Smooth muscle cell (in vitro differentiated cells): ENCODE measurements at regions not wholly inside any gene's neighbourhood (a gene's known extent, or its start where the extent isn't known, plus 50 kb on each side); places are given as distances from the start of the nearest gene placed in this dataset.

ENCODE experiments used
- DNase-seq: peaks from one replicate; lab custom pipeline; 2025; ENCODE audit not compliant: unreplicated experiment; lab: John Stamatoyannopoulos, UW
- H2AFZ ChIP-seq: fragments of 200-600 bp; sonication (generic); 2 replicates; pipeline ENCODE4 v1.6.0; 2016; ENCODE audit warnings: antibody characterized with exemption, low read depth, mild to moderate bottlenecking
- H3F3A ChIP-seq: fragments of 200-600 bp; sonication (generic); 2 replicates; pipeline ENCODE4 v1.6.0; 2017; ENCODE audit warnings: antibody characterized with exemption, low read depth
- H3K27ac ChIP-seq: fragments of 200-600 bp; sonication (generic); 2 replicates; pipeline ENCODE4 v1.5.1; 2016; ENCODE audit warnings: low read depth, mild to moderate bottlenecking
- H3K27me3 ChIP-seq: fragments of 200-600 bp; sonication (generic); 2 replicates; pipeline ENCODE4 v1.6.1; 2016; ENCODE audit warnings: low read depth, mild to moderate bottlenecking
- H3K36me3 ChIP-seq: fragments of 200-600 bp; sonication (generic); 2 replicates; pipeline ENCODE4 v1.5.1; 2016; ENCODE audit warnings: low read depth
- H3K4me1 ChIP-seq: fragments of 200-600 bp; sonication (generic); 2 replicates; pipeline ENCODE4 v1.5.1; 2016; ENCODE audit warnings: low read depth
- H3K4me2 ChIP-seq: fragments of 200-600 bp; sonication (generic); 2 replicates; pipeline ENCODE4 v1.6.0; 2016; ENCODE audit warnings: mild to moderate bottlenecking
- H3K4me3 ChIP-seq: fragments of 200-600 bp; sonication (generic); 2 replicates; pipeline ENCODE4 v1.5.1; 2016; ENCODE audit warnings: mild to moderate bottlenecking
- H3K79me2 ChIP-seq: fragments of 200-600 bp; sonication (generic); 2 replicates; pipeline ENCODE4 v1.6.0; 2016; ENCODE audit warnings: low read depth, mild to moderate bottlenecking
- H3K9ac ChIP-seq: fragments of 200-600 bp; sonication (generic); 2 replicates; pipeline ENCODE4 v1.6.0; 2016; ENCODE audit warnings: low read depth
- H3K9me3 ChIP-seq: fragments of 200-600 bp; sonication (generic); replicated peaks from 2 replicates; pipeline ENCODE4 v1.5.1; 2016; ENCODE audit warnings: low read depth
- H4K20me1 ChIP-seq: fragments of 200-600 bp; sonication (generic); 2 replicates; pipeline ENCODE4 v1.6.0; 2016; ENCODE audit warnings: low read depth
- WGBS: methylation state at CpG from one replicate; pipeline ENCODE4 v1.1.7; 2016; ENCODE audit warnings: low lambda C conversion rate; 5-methylcytosine and 5-hydroxymethylcytosine counted together
- TF ChIP-seq, protein P1 (sequence below): fragments of 200-600 bp; sonication (generic); IDR thresholded peaks from 2 replicates; pipeline ENCODE4 v1.5.1; 2017; ENCODE audit warnings: borderline replicate concordance, mild to moderate bottlenecking, antibody characterized with exemption; ENCODE audit not compliant: insufficient read depth, poor library complexity, severe bottlenecking

DNA sequence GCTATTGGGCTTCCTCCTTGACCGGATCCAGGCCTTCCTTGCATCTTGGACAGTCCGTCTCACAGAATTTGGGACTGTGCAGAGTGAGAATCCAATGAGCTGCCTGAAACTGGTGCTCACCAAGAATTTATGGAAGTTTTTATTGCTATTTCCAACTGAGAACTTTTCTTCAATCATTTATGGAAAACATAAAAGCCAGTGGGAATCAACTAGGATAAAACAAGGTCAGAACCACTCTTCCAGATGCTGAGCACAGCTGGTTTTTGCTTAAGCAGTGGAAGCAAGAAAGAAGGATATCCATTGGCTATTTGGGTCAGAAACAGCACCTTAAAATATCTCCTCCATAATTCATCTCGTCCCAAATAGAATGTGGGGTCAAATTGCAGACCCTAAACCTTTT is 74.2 kb downstream of the CD83 start:
- Histone ChIP-seq H3K9ac (no peak overlapping the region), H3K27me3 (no peaks in the 10 kb centered on the region), H3K27ac (no peak overlapping the region), H4K20me1 (no peaks in the 10 kb centered on the region), H3K4me1 (peaks cover 12% of the 10 kb centered on the region), H3K9me3 (no peaks in the 10 kb centered on the region), H3K36me3 (no peaks in the 10 kb centered on the region), H2AFZ (no peak overlapping the region), H3K4me2 (no peak overlapping the region), H3K79me2 (no peaks in the 10 kb centered on the region), H3F3A (no peaks in the 10 kb centered on the region), H3K4me3 (no peak overlapping the region)
- TF ChIP-seq, protein P1, sequence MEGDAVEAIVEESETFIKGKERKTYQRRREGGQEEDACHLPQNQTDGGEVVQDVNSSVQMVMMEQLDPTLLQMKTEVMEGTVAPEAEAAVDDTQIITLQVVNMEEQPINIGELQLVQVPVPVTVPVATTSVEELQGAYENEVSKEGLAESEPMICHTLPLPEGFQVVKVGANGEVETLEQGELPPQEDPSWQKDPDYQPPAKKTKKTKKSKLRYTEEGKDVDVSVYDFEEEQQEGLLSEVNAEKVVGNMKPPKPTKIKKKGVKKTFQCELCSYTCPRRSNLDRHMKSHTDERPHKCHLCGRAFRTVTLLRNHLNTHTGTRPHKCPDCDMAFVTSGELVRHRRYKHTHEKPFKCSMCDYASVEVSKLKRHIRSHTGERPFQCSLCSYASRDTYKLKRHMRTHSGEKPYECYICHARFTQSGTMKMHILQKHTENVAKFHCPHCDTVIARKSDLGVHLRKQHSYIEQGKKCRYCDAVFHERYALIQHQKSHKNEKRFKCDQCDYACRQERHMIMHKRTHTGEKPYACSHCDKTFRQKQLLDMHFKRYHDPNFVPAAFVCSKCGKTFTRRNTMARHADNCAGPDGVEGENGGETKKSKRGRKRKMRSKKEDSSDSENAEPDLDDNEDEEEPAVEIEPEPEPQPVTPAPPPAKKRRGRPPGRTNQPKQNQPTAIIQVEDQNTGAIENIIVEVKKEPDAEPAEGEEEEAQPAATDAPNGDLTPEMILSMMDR = no peak
- 96% methylated on average over 3 of the region's 3 CpGs for WGBS
- DNase-seq = no peak

DNA sequence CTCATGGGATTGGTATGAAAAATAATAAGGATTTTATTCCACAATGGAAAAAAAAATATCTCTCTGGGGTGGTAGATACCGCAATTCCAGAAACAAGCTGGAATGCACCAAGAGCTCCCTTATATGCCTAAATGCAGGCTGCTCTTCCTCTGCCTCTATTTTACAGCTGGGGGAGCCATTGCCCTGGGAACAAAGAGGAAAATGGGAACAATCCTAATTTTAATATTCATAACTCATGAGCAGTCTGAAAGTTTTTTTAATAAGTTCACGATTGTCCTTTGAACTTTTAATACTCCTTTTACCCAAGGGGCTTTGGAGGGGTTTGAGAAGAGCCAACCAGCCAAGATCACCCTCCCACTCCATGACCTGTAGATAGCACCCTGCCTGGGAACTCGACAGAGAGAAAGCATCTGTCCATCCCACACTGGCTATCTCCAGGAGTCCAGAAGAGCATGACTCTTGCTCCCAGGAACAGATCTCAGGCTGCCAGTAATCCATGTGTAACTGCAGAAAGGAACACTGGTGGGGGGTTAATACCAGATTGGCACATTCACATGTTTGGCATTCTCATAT is 74.7 kb downstream of the CD83 start:
- DNase-seq = no peak
- no peak overlapping the region for H3K4me2 ChIP-seq
- H3K27ac ChIP-seq = no peak overlapping the region
- no peaks in the 10 kb centered on the region for H3K36me3 ChIP-seq
- TF ChIP-seq, protein P1 = no peak
- WGBS = 76% methylated on average over 3 of the region's 3 CpGs
- no peaks in the 10 kb centered on the region for H3K27me3 ChIP-seq
- H3F3A ChIP-seq = no peaks in the 10 kb centered on the region
- no peak overlapping the region for H3K4me3 ChIP-seq
- H3K79me2 ChIP-seq = no peaks in the 10 kb centered on the region
- peaks cover 12% of the 10 kb centered on the region for H3K4me1 ChIP-seq
- no peak overlapping the region for H3K9ac ChIP-seq
- H4K20me1 ChIP-seq = no peaks in the 10 kb centered on the region
- no peaks in the 10 kb centered on the region for H3K9me3 ChIP-seq
- no peak overlapping the region for H2AFZ ChIP-seq

DNA sequence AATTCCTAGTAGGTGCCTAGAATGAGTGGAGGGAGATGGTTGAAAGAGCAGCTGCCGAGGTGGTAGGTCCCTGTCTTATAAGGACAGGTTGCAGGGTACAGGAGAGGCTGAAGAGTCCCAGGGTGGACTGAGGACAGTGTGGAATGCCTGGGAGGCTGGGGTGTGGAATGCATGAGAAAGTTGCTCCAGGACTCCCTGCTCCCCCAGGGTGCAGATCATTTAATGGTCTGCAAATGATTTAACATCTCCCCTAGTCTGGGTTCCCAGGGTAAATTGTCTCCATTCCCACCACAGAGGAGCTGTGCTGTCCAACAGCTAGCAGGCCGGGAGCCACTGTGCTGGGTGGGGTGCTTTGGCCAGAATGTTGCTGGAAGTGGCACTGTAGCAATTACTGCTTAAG is 76.0 kb downstream of the CD83 start:
- H3K27ac ChIP-seq = no peak overlapping the region
- no peak overlapping the region for H3K4me3 ChIP-seq
- no peaks in the 10 kb centered on the region for H3K36me3 ChIP-seq
- TF ChIP-seq, protein P1 = no peak
- no peak for DNase-seq
- H3K4me1 ChIP-seq = peaks cover 12% of the 10 kb centered on the region
- H3K27me3 ChIP-seq = no peaks in the 10 kb centered on the region
- H3K9ac ChIP-seq = no peak overlapping the region
- H3K4me2 ChIP-seq = no peak overlapping the region
- H4K20me1 ChIP-seq = no peaks in the 10 kb centered on the region
- H2AFZ ChIP-seq = no peak overlapping the region
- no peaks in the 10 kb centered on the region for H3K9me3 ChIP-seq
- WGBS = 89% methylated on average over 2 of the region's 2 CpGs
- no peaks in the 10 kb centered on the region for H3K79me2 ChIP-seq
- no peaks in the 10 kb centered on the region for H3F3A ChIP-seq

DNA sequence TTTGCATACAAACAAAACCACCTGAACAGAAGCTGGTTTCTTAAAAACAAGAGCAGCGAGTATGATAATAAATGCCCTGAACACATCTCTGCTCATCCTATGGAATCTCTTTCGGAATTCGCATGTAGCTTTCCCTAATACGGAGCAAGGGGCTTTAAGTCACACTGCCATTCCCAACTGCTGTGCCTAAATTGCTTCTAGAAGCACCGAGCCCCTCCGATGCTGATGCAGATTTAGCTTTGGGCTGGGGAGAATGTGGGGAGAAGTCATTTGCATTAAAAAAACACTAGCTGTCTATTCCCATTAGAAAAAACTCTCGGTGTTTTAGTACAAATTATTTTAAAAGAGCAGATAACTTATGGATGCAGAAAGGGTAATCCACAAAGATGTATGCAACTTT is 76.9 kb downstream of the CD83 start:
- peaks cover 12% of the 10 kb centered on the region for H3K4me1 ChIP-seq
- no peaks in the 10 kb centered on the region for H3K27me3 ChIP-seq
- H3K9me3 ChIP-seq = no peaks in the 10 kb centered on the region
- no peaks in the 10 kb centered on the region for H4K20me1 ChIP-seq
- WGBS = 48% methylated on average over 7 of the region's 7 CpGs
- H3K4me3 ChIP-seq = no peak overlapping the region
- H3K79me2 ChIP-seq = no peaks in the 10 kb centered on the region
- no peaks in the 10 kb centered on the region for H3F3A ChIP-seq
- no peak overlapping the region for H3K9ac ChIP-seq
- DNase-seq = no peak
- no peaks in the 10 kb centered on the region for H3K36me3 ChIP-seq
- TF ChIP-seq, protein P1 = no peak
- H3K27ac ChIP-seq = no peak overlapping the region
- no peak overlapping the region for H2AFZ ChIP-seq
- no peak overlapping the region for H3K4me2 ChIP-seq
